T-helper 17 cell (primary cell): ENCODE measurements at regions not wholly inside any gene's neighbourhood (a gene's known extent, or its start where the extent isn't known, plus 50 kb on each side); places are given as distances from the start of the nearest gene placed in this dataset.
"Not testable (repeated sequence)": the region's sequence is repeated elsewhere in the genome, so short reads cannot be mapped to it uniquely, and the experiment has no call there.

Source experiments
- ATAC-seq: fragments of 150-1000 bp; cut with Tn5 transposase; 2 replicates; pipeline ENCODE4 v1.10.0; 2021; ENCODE audit warnings: mild to moderate bottlenecking, moderate library complexity
- DNase-seq, 3 donors: peaks; one replicate each; pipeline versions ENCODE4 v3.0.0 to v3.0.0-alpha.2; 2020 to 2021
- H3K9me3 ChIP-seq: one replicate; pipeline ENCODE4 v1.7.0; 2013; ENCODE audit warnings: low read length, mild to moderate bottlenecking; ENCODE audit not compliant: control insufficient read depth, poor library complexity, severe bottlenecking
- H3K27ac Mint-ChIP-seq: one replicate; pipeline ENCODE4 v1.8.0; 2022; ENCODE audit warnings: mild to moderate bottlenecking, moderate library complexity, mixed read lengths
- H3K27me3 Mint-ChIP-seq: one replicate; pipeline ENCODE4 v1.8.0; 2022; ENCODE audit warnings: mixed read lengths
- H3K36me3 Mint-ChIP-seq: one replicate; pipeline ENCODE4 v1.8.0; 2022; ENCODE audit warnings: low read depth, mixed read lengths
- H3K4me1 Mint-ChIP-seq: one replicate; pipeline ENCODE4 v1.8.0; 2022; ENCODE audit warnings: mild to moderate bottlenecking, mixed read lengths
- H3K4me3 Mint-ChIP-seq: one replicate; pipeline ENCODE4 v1.8.0; 2022; ENCODE audit warnings: mild to moderate bottlenecking, moderate library complexity, mixed read lengths

GRCh38 chr13:42496926-42497554 lies 76.9 kb upstream of the TNFSF11 start:
- H3K4me1 Mint-ChIP-seq: peaks cover 16% of the 10 kb centered on the region
- not testable (repeated sequence) for H3K4me3 Mint-ChIP-seq, H3K27me3 Mint-ChIP-seq, ATAC-seq, DNase-seq, H3K27ac Mint-ChIP-seq, H3K36me3 Mint-ChIP-seq, H3K9me3 ChIP-seq

- Mint-ChIP-seq H3K4me3 (no peak overlapping the region), H3K36me3 (no peaks in the 10 kb centered on the region), H3K4me1 (peaks cover 16% of the 10 kb centered on the region), H3K27ac (no peak overlapping the region), H3K27me3 (no peaks in the 10 kb centered on the region)
- no peaks in the 10 kb centered on the region for H3K9me3 ChIP-seq
- no peak for DNase-seq
- no peak for ATAC-seq
Observed at GRCh38 chr13:42497798-42498197, 76.2 kb upstream of the TNFSF11 start.

- ATAC-seq (no peak), DNase-seq (no peak)
- H3K9me3 ChIP-seq: no peaks in the 10 kb centered on the region
- Mint-ChIP-seq H3K27ac (no peak overlapping the region), H3K4me3 (no peak overlapping the region), H3K4me1 (peaks cover 15% of the 10 kb centered on the region), H3K36me3 (no peaks in the 10 kb centered on the region), H3K27me3 (no peaks in the 10 kb centered on the region)
Observed at GRCh38 chr13:42498521-42498920, 75.4 kb upstream of the TNFSF11 start.
